HCT116 (cell line): ENCODE measurements at regions not wholly inside any gene's neighbourhood (a gene's known extent, or its start where the extent isn't known, plus 50 kb on each side); places are given as distances from the start of the nearest gene placed in this dataset.

Experiments
- ATAC-seq: fragments of 200-7000 bp; cut with Tn5 transposase; 2 replicates; pipeline ENCODE4 v1.9.1; 2020; ENCODE audit warnings: mild to moderate bottlenecking, moderate library complexity
- BruUV-seq: library from RNA; stranded (reverse); fragments of 400-500 nt; replicated peaks from 2 replicates; lab custom pipeline; 2021; lab: Mats Ljungman, UMichigan
- CTCF ChIA-PET: fragments of 300-600 bp; sonication (Branson Sonifier 250); formaldehyde crosslinking; loops from one replicate; lab custom pipeline; 2021; ENCODE audit warnings: antibody characterized with exemption; lab: Charles Lee
- POLR2A ChIA-PET: fragments of 300-600, 350-600 bp; sonication (Branson Sonifier 250); formaldehyde crosslinking; loops from one replicate; lab custom pipeline; 2021; ENCODE audit warnings: antibody characterized with exemption; lab: Charles Lee
- RAD21 ChIA-PET, 2 experiments: fragments of 300-600 bp; sonication (Branson Sonifier 250); formaldehyde crosslinking; loops; one replicate each; lab custom pipeline; 2023; ENCODE audit warnings: low total read pairs in 2 of 2; ENCODE audit not compliant: uncharacterized antibody in 2 of 2, unreplicated experiment in 2 of 2, low non-redundant PET in 1 of 2; lab: Charles Lee
- DNase-seq: peaks from one replicate; pipeline ENCODE4 v3.0.0-alpha.2; 2010; ENCODE audit warnings: low read depth, low spot score
- H2AFZ ChIP-seq: fragments of 200-600 bp; shearing (Covaris generic), sonication (generic); 2 replicates; pipeline ENCODE4 v1.6.1; 2017; ENCODE audit warnings: low read depth, mixed run types, mixed read lengths, antibody characterized with exemption, low read length; ENCODE audit not compliant: poor library complexity, severe bottlenecking
- H3K27ac ChIP-seq: 2 replicates; pipeline ENCODE4 v1.5.1; 2012; ENCODE audit warnings: low read depth, low read length
- H3K27me3 ChIP-seq: fragments of 200-600 bp; sonication (generic); 2 replicates; pipeline ENCODE4 v1.6.1; 2016; ENCODE audit warnings: mixed run types, low read length, mixed read lengths; ENCODE audit not compliant: insufficient read depth
- H3K36me3 ChIP-seq, 2 experiments: fragments of 200-500 bp in 1 of 2; fragments of 200-600 bp in 1 of 2; sonication (Bioruptor generic) in 1 of 2; sonication (generic) in 1 of 2; 2 replicates each; pipeline versions ENCODE4 v1.5.1 to v1.6.1; 2014 to 2016; ENCODE audit warnings: low read length in 2 of 2, inconsistent platforms in 1 of 2, mixed read lengths in 1 of 2, mixed run types in 1 of 2; ENCODE audit not compliant: insufficient read depth in 2 of 2, control insufficient read depth in 1 of 2
- H3K4me1 ChIP-seq, 2 experiments: fragments of 200-600 bp in 1 of 2; sonication (generic) in 1 of 2; 2 replicates each; pipeline versions ENCODE4 v1.5.1 to v1.6.1; 2012 to 2017; ENCODE audit warnings: low read length in 2 of 2, inconsistent platforms in 1 of 2, mild to moderate bottlenecking in 1 of 2, mixed read lengths in 1 of 2, mixed run types in 1 of 2, moderate library complexity in 1 of 2; ENCODE audit not compliant: insufficient read depth in 2 of 2, control insufficient read depth in 1 of 2
- H3K4me2 ChIP-seq: fragments of 200-600 bp; sonication (generic); 2 replicates; pipeline ENCODE4 v1.6.1; 2017; ENCODE audit warnings: mixed run types, low read length, mixed read lengths
- H3K4me3 ChIP-seq, 2 experiments: fragments of 200-600 bp in 1 of 2; sonication (generic) in 1 of 2; replicated peaks in 1 of 2; 2 replicates each; pipeline ENCODE4 v1.5.1; 2011 to 2016; ENCODE audit warnings: low read length in 2 of 2, control low read depth in 1 of 2, low read depth in 1 of 2, mild to moderate bottlenecking in 1 of 2, mixed read lengths in 1 of 2, mixed run types in 1 of 2
- H3K79me2 ChIP-seq: fragments of 200-600 bp; sonication (generic); 2 replicates; pipeline ENCODE4 v1.6.1; 2017; ENCODE audit warnings: mild to moderate bottlenecking, mixed run types, low read length, moderate library complexity, mixed read lengths; ENCODE audit not compliant: insufficient read depth
- H3K9ac ChIP-seq: fragments of 200-600 bp; sonication (generic); 2 replicates; pipeline ENCODE4 v1.6.1; 2016; ENCODE audit warnings: low read length, mixed read lengths
- H3K9me2 ChIP-seq: fragments of 200-600 bp; sonication (generic), shearing (Covaris generic); 2 replicates; pipeline ENCODE4 v1.6.1; 2017; ENCODE audit warnings: mixed run types, mild to moderate bottlenecking, moderate library complexity; ENCODE audit not compliant: insufficient read depth
- H3K9me3 ChIP-seq, 2 experiments: fragments of 200-500 bp in 1 of 2; fragments of 200-600 bp in 1 of 2; sonication (Bioruptor generic) in 1 of 2; sonication (generic) in 1 of 2; 2 replicates each; pipeline ENCODE4 v1.6.1; 2014 to 2017; ENCODE audit warnings: low read length in 2 of 2, mixed read lengths in 2 of 2, inconsistent platforms in 1 of 2, low read depth in 1 of 2, mild to moderate bottlenecking in 1 of 2, mixed run types in 1 of 2, moderate library complexity in 1 of 2; ENCODE audit not compliant: control insufficient read depth in 1 of 2, insufficient read depth in 1 of 2
- H4K20me1 ChIP-seq: fragments of 200-600 bp; sonication (generic), shearing (Covaris generic); 2 replicates; pipeline ENCODE4 v1.6.1; 2017; ENCODE audit warnings: mixed run types, mild to moderate bottlenecking, moderate library complexity; ENCODE audit not compliant: insufficient read depth
- CBX3 ChIP-seq: IDR thresholded peaks from 2 replicates; pipeline ENCODE4 v1.6.1; 2012; ENCODE audit warnings: low read depth
- CEBPB ChIP-seq: IDR thresholded peaks from 2 replicates; pipeline ENCODE4 v1.6.1; 2012; ENCODE audit warnings: low read depth
- ELF1 ChIP-seq: IDR thresholded peaks from 2 replicates; pipeline ENCODE4 v1.6.1; 2012; ENCODE audit warnings: low read depth, borderline replicate concordance
- FOSL1 ChIP-seq: IDR thresholded peaks from 2 replicates; pipeline ENCODE4 v1.6.1; 2012; ENCODE audit warnings: low read depth
- JUND ChIP-seq: IDR thresholded peaks from 2 replicates; pipeline ENCODE4 v1.6.1; 2012
- POLR2A ChIP-seq: IDR thresholded peaks from 2 replicates; pipeline ENCODE4 v1.7.0; 2011; ENCODE audit warnings: borderline replicate concordance; ENCODE audit not compliant: insufficient read depth, insufficient read length; ENCODE audit errors: extremely low read depth
- ZFX ChIP-seq: fragments of 450-650 bp; IDR thresholded peaks from 2 replicates; pipeline ENCODE4 v1.6.1; 2017
- ZNF274 ChIP-seq: fragments of 200-500 bp; sonication (Bioruptor generic); IDR thresholded peaks from 2 replicates; pipeline ENCODE4 v1.6.1; 2014; ENCODE audit warnings: mild to moderate bottlenecking, low read depth, low read length, inconsistent platforms
- intact Hi-C: fragments of 100-400 bp; cut with micrococcal nuclease; formaldehyde crosslinking; loops from 2 replicates; pipeline ENCODE4 v1.10.0; 2022
- TF ChIP-seq, protein P1 (sequence below): IDR thresholded peaks from 2 replicates; pipeline ENCODE4 v1.6.1; 2012; ENCODE audit warnings: low read depth

DNA sequence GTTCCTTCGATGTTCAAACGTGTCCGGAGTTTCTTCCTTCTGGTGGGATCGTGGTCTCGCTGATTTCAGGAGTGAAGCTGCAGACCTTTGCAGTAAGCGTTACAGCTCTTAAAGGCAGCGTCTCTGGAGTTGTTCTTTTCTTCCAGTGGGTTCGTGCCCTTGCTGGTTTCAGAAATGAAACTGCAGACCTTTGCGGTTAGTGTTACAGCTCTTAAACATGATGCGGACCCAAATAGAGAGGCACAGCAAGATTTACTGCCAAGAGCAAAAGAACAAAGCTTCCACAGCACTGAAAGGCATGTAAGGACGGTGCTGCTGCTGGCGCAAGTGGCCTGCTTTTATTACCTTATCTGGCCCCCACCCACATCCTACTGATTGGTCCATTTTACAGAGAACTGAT lies 931.4 kb downstream of the IPMK start:
- H3K4me2 ChIP-seq: no peak overlapping the region
- CTCF ChIA-PET: no interaction called here
- no peaks in the 10 kb centered on the region for H3K36me3 ChIP-seq
- H3K4me3 ChIP-seq: no peak overlapping the region
- H3K9me2 ChIP-seq: no peaks in the 10 kb centered on the region
- H3K9ac ChIP-seq: no peak overlapping the region
- no peaks in the 10 kb centered on the region for H3K79me2 ChIP-seq
- POLR2A ChIA-PET: no interaction called here
- ATAC-seq (no peak), DNase-seq (no peak)
- TF ChIP-seq FOSL1: no peak
- TF ChIP-seq JUND: no peak
- TF ChIP-seq ZNF274: no peak
- TF ChIP-seq CEBPB: no peak
- H3K27ac ChIP-seq: no peak overlapping the region
- BruUV-seq: no TSS peak
- RAD21 ChIA-PET: no interaction called here
- H3K4me1 ChIP-seq: no peaks in the 10 kb centered on the region
- H3K27me3 ChIP-seq: no peaks in the 10 kb centered on the region
- H2AFZ ChIP-seq: no peak overlapping the region
- H3K9me3 ChIP-seq: no peaks in the 10 kb centered on the region; a peak in 1 of 4 replicates
- H4K20me1 ChIP-seq: no peaks in the 10 kb centered on the region
- intact Hi-C loops: no loop called here

DNA sequence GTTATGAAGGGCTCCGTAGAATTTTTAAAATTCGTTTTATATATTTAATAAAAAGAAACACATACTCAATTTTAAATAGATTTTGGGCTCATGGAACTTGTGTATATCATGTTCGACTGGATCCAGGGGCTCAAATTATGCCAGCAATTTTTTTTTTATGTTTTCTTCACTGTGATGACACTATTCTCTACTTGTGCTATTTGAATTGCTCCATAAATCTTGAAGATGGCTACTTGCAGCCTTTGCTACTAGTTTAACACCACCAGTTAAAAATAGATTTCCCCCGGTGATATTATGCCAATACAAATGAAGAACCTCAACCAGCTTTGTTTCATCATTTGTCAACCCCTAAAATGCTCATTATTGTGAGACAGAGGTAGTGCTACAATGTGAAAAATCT lies 933.2 kb downstream of the IPMK start:
- POLR2A ChIA-PET: no interaction called here
- CTCF ChIA-PET: no interaction called here

More for the DNA sequence above, 933.2 kb downstream of the IPMK start:
- Histone ChIP-seq H3K9me2 (no peaks in the 10 kb centered on the region), H3K36me3 (no peaks in the 10 kb centered on the region), H3K9me3 (peaks cover 0 to 7% of the 10 kb centered on the region in 2 experiments; a peak in 1 of 4 replicates), H3K4me3 (no peak overlapping the region), H3K27ac (no peak overlapping the region), H3K9ac (no peak overlapping the region), H3K4me1 (no peaks in the 10 kb centered on the region), H3K27me3 (no peaks in the 10 kb centered on the region), H4K20me1 (no peaks in the 10 kb centered on the region), H3K4me2 (no peak overlapping the region), H2AFZ (no peak overlapping the region), H3K79me2 (no peaks in the 10 kb centered on the region)
- ATAC-seq (no peak), DNase-seq (no peak)
- TF ChIP-seq ZFX: no peak
- no peak for TF ChIP-seq CBX3
- no peak for TF ChIP-seq POLR2A
- no peak for TF ChIP-seq ELF1
- TF ChIP-seq, protein P1, sequence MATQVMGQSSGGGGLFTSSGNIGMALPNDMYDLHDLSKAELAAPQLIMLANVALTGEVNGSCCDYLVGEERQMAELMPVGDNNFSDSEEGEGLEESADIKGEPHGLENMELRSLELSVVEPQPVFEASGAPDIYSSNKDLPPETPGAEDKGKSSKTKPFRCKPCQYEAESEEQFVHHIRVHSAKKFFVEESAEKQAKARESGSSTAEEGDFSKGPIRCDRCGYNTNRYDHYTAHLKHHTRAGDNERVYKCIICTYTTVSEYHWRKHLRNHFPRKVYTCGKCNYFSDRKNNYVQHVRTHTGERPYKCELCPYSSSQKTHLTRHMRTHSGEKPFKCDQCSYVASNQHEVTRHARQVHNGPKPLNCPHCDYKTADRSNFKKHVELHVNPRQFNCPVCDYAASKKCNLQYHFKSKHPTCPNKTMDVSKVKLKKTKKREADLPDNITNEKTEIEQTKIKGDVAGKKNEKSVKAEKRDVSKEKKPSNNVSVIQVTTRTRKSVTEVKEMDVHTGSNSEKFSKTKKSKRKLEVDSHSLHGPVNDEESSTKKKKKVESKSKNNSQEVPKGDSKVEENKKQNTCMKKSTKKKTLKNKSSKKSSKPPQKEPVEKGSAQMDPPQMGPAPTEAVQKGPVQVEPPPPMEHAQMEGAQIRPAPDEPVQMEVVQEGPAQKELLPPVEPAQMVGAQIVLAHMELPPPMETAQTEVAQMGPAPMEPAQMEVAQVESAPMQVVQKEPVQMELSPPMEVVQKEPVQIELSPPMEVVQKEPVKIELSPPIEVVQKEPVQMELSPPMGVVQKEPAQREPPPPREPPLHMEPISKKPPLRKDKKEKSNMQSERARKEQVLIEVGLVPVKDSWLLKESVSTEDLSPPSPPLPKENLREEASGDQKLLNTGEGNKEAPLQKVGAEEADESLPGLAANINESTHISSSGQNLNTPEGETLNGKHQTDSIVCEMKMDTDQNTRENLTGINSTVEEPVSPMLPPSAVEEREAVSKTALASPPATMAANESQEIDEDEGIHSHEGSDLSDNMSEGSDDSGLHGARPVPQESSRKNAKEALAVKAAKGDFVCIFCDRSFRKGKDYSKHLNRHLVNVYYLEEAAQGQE: no peak
- no TSS peak for BruUV-seq
- RAD21 ChIA-PET: no interaction called here
- intact Hi-C loops: no loop called here
